GM18498 (cell line): ENCODE measurements at regions not wholly inside any gene's neighbourhood (a gene's known extent, or its start where the extent isn't known, plus 50 kb on each side); places are given as distances from the start of the nearest gene placed in this dataset.

Source experiments
- ATAC-seq: cut with Tn5 transposase; IDR thresholded peaks from one replicate; pipeline ENCODE4 v1.9.1; 2021; ENCODE audit warnings: mild to moderate bottlenecking, moderate library complexity; ENCODE audit not compliant: unreplicated experiment

GRCh38 chr5:5968981-5969380 is 409.4 kb downstream of the MED10 start:
- no peak for ATAC-seq

GRCh38 chr5:5967944-5968343 is 410.4 kb downstream of the MED10 start:
- no peak for ATAC-seq

- no peak for ATAC-seq
These were observed 411.0 kb downstream of the MED10 start for GRCh38 chr5:5967373-5967772.

GRCh38 chr5:5965132-5965531 is 413.2 kb downstream of the MED10 start:
- ATAC-seq, result no peak

- ATAC-seq, result no peak
These were observed 414.0 kb downstream of the MED10 start for GRCh38 chr5:5964347-5964746.

GRCh38 chr5:5957737-5958136 is 420.6 kb downstream of the MED10 start:
- no peak for ATAC-seq

- no peak for ATAC-seq
These were observed 424.1 kb downstream of the MED10 start for GRCh38 chr5:5954275-5954598.

GRCh38 chr5:5953584-5954274 is 424.6 kb downstream of the MED10 start:
- no peak for ATAC-seq

GRCh38 chr5:5951953-5952352 is 426.4 kb downstream of the MED10 start:
- ATAC-seq, result no peak

- no peak for ATAC-seq
These were observed 427.7 kb downstream of the MED10 start for GRCh38 chr5:5950658-5951057.

GRCh38 chr5:5941486-5941885 is 436.9 kb downstream of the MED10 start:
- no peak for ATAC-seq

GRCh38 chr5:5939759-5940370 is 438.5 kb downstream of the MED10 start:
- no peak for ATAC-seq

GRCh38 chr5:5933651-5934050 is 444.7 kb downstream of the MED10 start:
- no peak for ATAC-seq

GRCh38 chr5:5932824-5933223 is 445.5 kb downstream of the MED10 start:
- no peak for ATAC-seq

GRCh38 chr5:5930561-5930960 is 447.8 kb downstream of the MED10 start:
- no peak for ATAC-seq

- no peak for ATAC-seq
These were observed 448.9 kb downstream of the MED10 start for GRCh38 chr5:5929291-5930020.

- ATAC-seq, result no peak
These were observed 453.2 kb downstream of the MED10 start for GRCh38 chr5:5925191-5925590.

- no peak for ATAC-seq
These were observed 458.9 kb downstream of the MED10 start for GRCh38 chr5:5919411-5919810.

- no peak for ATAC-seq
These were observed 471.6 kb downstream of the MED10 start for GRCh38 chr5:5906778-5907177.

- ATAC-seq, result no peak
These were observed 473.2 kb downstream of the MED10 start for GRCh38 chr5:5905186-5905585.

GRCh38 chr5:5904113-5904512 is 474.2 kb downstream of the MED10 start:
- ATAC-seq, result no peak
